GM12878 (cell line): ENCODE measurements at regions not wholly inside any gene's neighbourhood (a gene's known extent, or its start where the extent isn't known, plus 50 kb on each side); places are given as distances from the start of the nearest gene placed in this dataset.

ENCODE experiments used
- ATAC-seq: fragments of 200-7000 bp; cut with Tn5 transposase; 3 replicates; pipeline ENCODE4 v1.9.1; 2020; ENCODE audit warnings: mild to moderate bottlenecking, moderate library complexity
- BruUV-seq: library from RNA; stranded (reverse); fragments of 400-500 nt; replicated peaks from 2 replicates; lab custom pipeline; 2021; lab: Mats Ljungman, UMichigan
- CTCF ChIA-PET: fragments of 300-600 bp; sonication (Branson Sonifier 250); formaldehyde crosslinking; extraction: SDS; loops from one replicate; lab custom pipeline; 2021; ENCODE audit warnings: inconsistent platforms; lab: Yijun Ruan, JAX
- POLR2A ChIA-PET: fragments of 350-600 bp; formaldehyde crosslinking; extraction: SDS; loops from one replicate; lab custom pipeline; 2021; ENCODE audit warnings: inconsistent platforms; lab: Charles Lee
- RAD21 ChIA-PET: fragments of 300-600 bp; sonication (Branson Sonifier 250); formaldehyde crosslinking; loops from one replicate; lab custom pipeline; 2023; ENCODE audit warnings: antibody characterized with exemption; ENCODE audit not compliant: unreplicated experiment; lab: Charles Lee
- SMC1A ChIA-PET: fragments of 300-600 bp; sonication (Branson Sonifier 250); formaldehyde crosslinking; loops from one replicate; lab custom pipeline; 2023; ENCODE audit not compliant: unreplicated experiment, uncharacterized antibody; lab: Charles Lee
- DNase-seq: peaks from one replicate; pipeline ENCODE4 v3.0.0-alpha.2; 2011; ENCODE audit warnings: low read depth, low spot score
- FAIRE-seq: peaks from 3 replicates; lab custom pipeline; 2011; peaks lifted over from hg19 to GRCh38; lab: Jason Lieb, UNC
- H2AFZ ChIP-seq: 2 replicates; pipeline ENCODE4 v1.6.0; 2011; ENCODE audit warnings: low read depth, low read length, control low read depth; ENCODE audit not compliant: control insufficient read depth
- H3K27ac ChIP-seq: 2 replicates; pipeline ENCODE4 v1.5.1; 2011; ENCODE audit warnings: control low read depth; ENCODE audit not compliant: control insufficient read depth, insufficient read depth
- H3K27me3 ChIP-seq, 2 experiments: replicated peaks in 1 of 2; 2 replicates each; pipeline versions ENCODE4 v1.6.0 to v1.6.1; 2011; ENCODE audit warnings: low read length in 1 of 2; ENCODE audit not compliant: control insufficient read depth in 2 of 2, insufficient read depth in 2 of 2
- H3K36me3 ChIP-seq, 2 experiments: 2 replicates each; pipeline ENCODE4 v1.5.1; 2011; ENCODE audit warnings: low read length in 1 of 2; ENCODE audit not compliant: control insufficient read depth in 2 of 2, insufficient read depth in 2 of 2
- H3K4me1 ChIP-seq: 2 replicates; pipeline ENCODE4 v1.6.1; 2011; ENCODE audit warnings: mild to moderate bottlenecking, low read length, moderate library complexity, mixed read lengths; ENCODE audit not compliant: control insufficient read depth, insufficient read depth
- H3K4me2 ChIP-seq: 2 replicates; pipeline ENCODE4 v1.6.0; 2011; ENCODE audit warnings: control low read depth; ENCODE audit not compliant: control insufficient read depth, insufficient read depth
- H3K4me3 ChIP-seq: fragments of 200-600 bp; sonication (generic); 2 replicates; pipeline ENCODE4 v1.5.1; 2016
- H3K79me2 ChIP-seq: 2 replicates; pipeline ENCODE4 v1.6.0; 2011; ENCODE audit warnings: low read length; ENCODE audit not compliant: control insufficient read depth, insufficient read depth
- H3K9ac ChIP-seq: 2 replicates; pipeline ENCODE4 v1.8.0; 2011; ENCODE audit warnings: low read length, control low read depth, mixed read lengths; ENCODE audit not compliant: control insufficient read depth, insufficient read depth
- H3K9me3 ChIP-seq: replicated peaks from 3 replicates; pipeline ENCODE4 v1.5.1; 2011; ENCODE audit warnings: mild to moderate bottlenecking, low read length; ENCODE audit not compliant: control insufficient read depth, insufficient read depth
- H4K20me1 ChIP-seq: 2 replicates; pipeline ENCODE4 v1.6.0; 2011; ENCODE audit not compliant: control insufficient read depth, insufficient read depth
- CREB1 ChIP-seq: IDR thresholded peaks from 2 replicates; pipeline ENCODE4 v1.6.1; 2012; ENCODE audit warnings: low read depth, mild to moderate bottlenecking, inconsistent platforms
- ETV6 ChIP-seq, 2 experiments: fragments of 450-650 bp in 1 of 2; IDR thresholded peaks in 1 of 2; conservative IDR thresholded peaks in 1 of 2; 2 replicates each; pipeline ENCODE4 v1.6.1; 2014; ENCODE audit warnings: antibody characterized with exemption in 1 of 2, borderline replicate concordance in 1 of 2, low read depth in 1 of 2, mild to moderate bottlenecking in 1 of 2, moderate library complexity in 1 of 2
- HDAC6 ChIP-seq: fragments of 200-600 bp; sonication (generic); IDR thresholded peaks from one replicate; pipeline ENCODE4 v1.8.0; 2017; ENCODE audit warnings: antibody characterized with exemption; ENCODE audit not compliant: unreplicated experiment
- HDGF ChIP-seq: fragments of 450-650 bp; IDR thresholded peaks from 2 replicates; pipeline ENCODE4 v1.6.1; 2016; ENCODE audit warnings: antibody characterized with exemption
- JUNB ChIP-seq: IDR thresholded peaks from 2 replicates; pipeline ENCODE4 v1.6.1; 2016; ENCODE audit warnings: antibody characterized with exemption, mild to moderate bottlenecking
- KDM1A ChIP-seq: fragments of 200-600 bp; sonication (generic); IDR thresholded peaks from 2 replicates; pipeline ENCODE4 v1.6.1; 2016; ENCODE audit warnings: borderline replicate concordance
- RFX5 ChIP-seq: IDR thresholded peaks from 2 replicates; pipeline ENCODE4 v1.6.1; 2011; ENCODE audit warnings: low read depth, low read length, improper control_type of control experiment
- TCF12 ChIP-seq: IDR thresholded peaks from 2 replicates; pipeline ENCODE4 v1.6.1; 2011; ENCODE audit warnings: low read depth, mild to moderate bottlenecking, low read length
- ZZZ3 ChIP-seq: IDR thresholded peaks from 2 replicates; pipeline ENCODE4 v1.6.1; 2011; ENCODE audit warnings: low read depth; ENCODE audit not compliant: control insufficient read depth, insufficient read length
- WGBS: methylation state at CpG from one replicate; pipeline ENCODE4 v1.1.6; 2016; ENCODE audit warnings: low lambda C conversion rate; ENCODE audit not compliant: insufficient replicate concordance, insufficient coverage; ENCODE audit errors: missing lambda C conversion rate; 5-methylcytosine and 5-hydroxymethylcytosine counted together
- in situ Hi-C: fragments of 300-500 bp; cut with MboI; formaldehyde crosslinking; loops from 9 replicates; pipeline ENCODE4 v1.14.3; 2018; ENCODE audit warnings: mixed read lengths
- intact Hi-C: fragments of 100-400 bp; cut with micrococcal nuclease; formaldehyde crosslinking; loops from one replicate; pipeline ENCODE4 v1.14.2; 2022; ENCODE audit not compliant: unreplicated experiment
- TF ChIP-seq, protein P1 (sequence below): fragments of 450-650 bp; IDR thresholded peaks from 2 replicates; pipeline ENCODE4 v1.6.1; 2014; ENCODE audit warnings: mild to moderate bottlenecking
- TF ChIP-seq, protein P2 (sequence below): fragments of 450-650 bp; IDR thresholded peaks from 2 replicates; pipeline ENCODE4 v1.6.1; 2017; ENCODE audit warnings: borderline replicate concordance
- TF ChIP-seq, protein P3 (sequence below): fragments of 150-350 bp; IDR thresholded peaks from 2 replicates; pipeline ENCODE4 v1.6.1; 2014; ENCODE audit warnings: mild to moderate bottlenecking, low read depth, low read length

DNA sequence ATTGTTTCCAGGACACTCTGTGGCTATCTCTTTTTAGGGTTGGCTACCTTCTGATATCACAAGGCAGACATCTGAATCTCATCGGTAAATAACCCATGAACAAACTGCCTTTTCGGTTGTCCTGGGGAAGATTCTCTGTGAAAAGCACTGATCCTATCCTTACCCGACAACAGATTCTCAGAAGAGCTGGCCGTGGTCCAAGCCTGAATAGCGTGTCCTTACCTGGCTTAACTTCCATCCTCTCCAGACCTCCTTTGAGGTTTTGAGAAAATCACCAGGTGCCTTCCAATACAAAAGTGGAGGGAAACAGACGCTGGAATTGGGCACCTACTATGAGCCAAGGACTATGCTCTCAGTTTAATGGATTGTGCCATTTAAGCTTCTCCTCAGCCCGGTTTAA lies 87.4 kb upstream of the ARHGEF3 start:
- H3K36me3 ChIP-seq, result no peaks in the 10 kb centered on the region; a peak in 1 of 4 replicates
- H3K27me3 ChIP-seq, result no peaks in the 10 kb centered on the region
- SMC1A ChIA-PET, result interaction anchor here (1.0 kb wide), 1 partner anchor 13 kb away, joined by 3 read pairs; no protein-coding TSS in a partner anchor
- RAD21 ChIA-PET, result no interaction called here
- no peaks in the 10 kb centered on the region for H3K79me2 ChIP-seq
- H2AFZ ChIP-seq, result no peak overlapping the region
- H3K27ac ChIP-seq, result no peak overlapping the region
- ATAC-seq (no peak), DNase-seq (no peak), FAIRE-seq (no peak)
- intact Hi-C loops, result no loop called here
- H4K20me1 ChIP-seq, result no peaks in the 10 kb centered on the region
- in situ Hi-C loops, result no loop called here
- TF ChIP-seq ZZZ3, result no peak
- no peak for TF ChIP-seq RFX5
- no peak for TF ChIP-seq JUNB
- TF ChIP-seq, protein P1, sequence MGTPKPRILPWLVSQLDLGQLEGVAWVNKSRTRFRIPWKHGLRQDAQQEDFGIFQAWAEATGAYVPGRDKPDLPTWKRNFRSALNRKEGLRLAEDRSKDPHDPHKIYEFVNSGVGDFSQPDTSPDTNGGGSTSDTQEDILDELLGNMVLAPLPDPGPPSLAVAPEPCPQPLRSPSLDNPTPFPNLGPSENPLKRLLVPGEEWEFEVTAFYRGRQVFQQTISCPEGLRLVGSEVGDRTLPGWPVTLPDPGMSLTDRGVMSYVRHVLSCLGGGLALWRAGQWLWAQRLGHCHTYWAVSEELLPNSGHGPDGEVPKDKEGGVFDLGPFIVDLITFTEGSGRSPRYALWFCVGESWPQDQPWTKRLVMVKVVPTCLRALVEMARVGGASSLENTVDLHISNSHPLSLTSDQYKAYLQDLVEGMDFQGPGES, result no peak
- TF ChIP-seq, protein P2, sequence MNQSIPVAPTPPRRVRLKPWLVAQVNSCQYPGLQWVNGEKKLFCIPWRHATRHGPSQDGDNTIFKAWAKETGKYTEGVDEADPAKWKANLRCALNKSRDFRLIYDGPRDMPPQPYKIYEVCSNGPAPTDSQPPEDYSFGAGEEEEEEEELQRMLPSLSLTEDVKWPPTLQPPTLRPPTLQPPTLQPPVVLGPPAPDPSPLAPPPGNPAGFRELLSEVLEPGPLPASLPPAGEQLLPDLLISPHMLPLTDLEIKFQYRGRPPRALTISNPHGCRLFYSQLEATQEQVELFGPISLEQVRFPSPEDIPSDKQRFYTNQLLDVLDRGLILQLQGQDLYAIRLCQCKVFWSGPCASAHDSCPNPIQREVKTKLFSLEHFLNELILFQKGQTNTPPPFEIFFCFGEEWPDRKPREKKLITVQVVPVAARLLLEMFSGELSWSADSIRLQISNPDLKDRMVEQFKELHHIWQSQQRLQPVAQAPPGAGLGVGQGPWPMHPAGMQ, result no peak
- TF ChIP-seq TCF12, result no peak
- TF ChIP-seq, protein P3, sequence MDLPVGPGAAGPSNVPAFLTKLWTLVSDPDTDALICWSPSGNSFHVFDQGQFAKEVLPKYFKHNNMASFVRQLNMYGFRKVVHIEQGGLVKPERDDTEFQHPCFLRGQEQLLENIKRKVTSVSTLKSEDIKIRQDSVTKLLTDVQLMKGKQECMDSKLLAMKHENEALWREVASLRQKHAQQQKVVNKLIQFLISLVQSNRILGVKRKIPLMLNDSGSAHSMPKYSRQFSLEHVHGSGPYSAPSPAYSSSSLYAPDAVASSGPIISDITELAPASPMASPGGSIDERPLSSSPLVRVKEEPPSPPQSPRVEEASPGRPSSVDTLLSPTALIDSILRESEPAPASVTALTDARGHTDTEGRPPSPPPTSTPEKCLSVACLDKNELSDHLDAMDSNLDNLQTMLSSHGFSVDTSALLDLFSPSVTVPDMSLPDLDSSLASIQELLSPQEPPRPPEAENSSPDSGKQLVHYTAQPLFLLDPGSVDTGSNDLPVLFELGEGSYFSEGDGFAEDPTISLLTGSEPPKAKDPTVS, result no peak
- no peak for TF ChIP-seq HDGF
- TF ChIP-seq HDAC6, result no peak
- TF ChIP-seq KDM1A, result no peak
- TF ChIP-seq CREB1, result no peak
- no peak for TF ChIP-seq ETV6 (conservative IDR thresholded peaks at IDR 0.05 in 1 of 2, IDR thresholded peaks at IDR 0.05 in 1 of 2; ENCODE audit: borderline replicate concordance in 1 of 2, low read depth in 1 of 2)
- WGBS, result 75% methylated on average over 7 of the region's 7 CpGs
- BruUV-seq, result no TSS peak
- peaks cover 17% of the 10 kb centered on the region for H3K4me1 ChIP-seq
- H3K4me2 ChIP-seq, result no peak overlapping the region
- H3K9me3 ChIP-seq, result no peaks in the 10 kb centered on the region
- POLR2A ChIA-PET, result interaction anchor here (0.9 to 1.2 kb wide), 2 partner anchors 13 to 29 kb away, joined by 3 read pairs; no protein-coding TSS in a partner anchor
- CTCF ChIA-PET, result interaction anchor here (2.2 kb wide), 1 partner anchor 28 kb away, joined by 5 read pairs; no protein-coding TSS in a partner anchor
- no peak overlapping the region for H3K9ac ChIP-seq
- H3K4me3 ChIP-seq, result no peak overlapping the region
